ENCODE measurements at regions not wholly inside any gene's neighbourhood (a gene's known extent, or its start where the extent isn't known, plus 50 kb on each side); places are given as distances from the start of the nearest gene placed in this dataset.

- TF ChIP-seq, protein P1, sequence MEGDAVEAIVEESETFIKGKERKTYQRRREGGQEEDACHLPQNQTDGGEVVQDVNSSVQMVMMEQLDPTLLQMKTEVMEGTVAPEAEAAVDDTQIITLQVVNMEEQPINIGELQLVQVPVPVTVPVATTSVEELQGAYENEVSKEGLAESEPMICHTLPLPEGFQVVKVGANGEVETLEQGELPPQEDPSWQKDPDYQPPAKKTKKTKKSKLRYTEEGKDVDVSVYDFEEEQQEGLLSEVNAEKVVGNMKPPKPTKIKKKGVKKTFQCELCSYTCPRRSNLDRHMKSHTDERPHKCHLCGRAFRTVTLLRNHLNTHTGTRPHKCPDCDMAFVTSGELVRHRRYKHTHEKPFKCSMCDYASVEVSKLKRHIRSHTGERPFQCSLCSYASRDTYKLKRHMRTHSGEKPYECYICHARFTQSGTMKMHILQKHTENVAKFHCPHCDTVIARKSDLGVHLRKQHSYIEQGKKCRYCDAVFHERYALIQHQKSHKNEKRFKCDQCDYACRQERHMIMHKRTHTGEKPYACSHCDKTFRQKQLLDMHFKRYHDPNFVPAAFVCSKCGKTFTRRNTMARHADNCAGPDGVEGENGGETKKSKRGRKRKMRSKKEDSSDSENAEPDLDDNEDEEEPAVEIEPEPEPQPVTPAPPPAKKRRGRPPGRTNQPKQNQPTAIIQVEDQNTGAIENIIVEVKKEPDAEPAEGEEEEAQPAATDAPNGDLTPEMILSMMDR (conservative IDR thresholded peaks at IDR 0.05 in 1 of 2, IDR thresholded peaks at IDR 0.05 in 1 of 2; ENCODE audit: extremely low read depth in 1 of 2, insufficient read depth in 1 of 2, low read depth in 1 of 2, low read length in 2 of 2), result no peak
- TF ChIP-seq EZH2 (IDR thresholded peaks at IDR 0.05; ENCODE audit: borderline replicate concordance, low read length), result no peak
Measured at GRCh38 chr21:29238967-29239290, 59.8 kb upstream of the BACH1 start.
